NK-92 treated with Interleukin-12 subunit alpha and Interleukin-12 subunit beta, amount 100 ng/mL, for 24 hours (cell line): ENCODE measurements at regions not wholly inside any gene's neighbourhood (a gene's known extent, or its start where the extent isn't known, plus 50 kb on each side); places are given as distances from the start of the nearest gene placed in this dataset.

Source experiments
- DNase-seq: peaks from one replicate; lab custom pipeline; 2025; lab: John Stamatoyannopoulos, UW

DNA sequence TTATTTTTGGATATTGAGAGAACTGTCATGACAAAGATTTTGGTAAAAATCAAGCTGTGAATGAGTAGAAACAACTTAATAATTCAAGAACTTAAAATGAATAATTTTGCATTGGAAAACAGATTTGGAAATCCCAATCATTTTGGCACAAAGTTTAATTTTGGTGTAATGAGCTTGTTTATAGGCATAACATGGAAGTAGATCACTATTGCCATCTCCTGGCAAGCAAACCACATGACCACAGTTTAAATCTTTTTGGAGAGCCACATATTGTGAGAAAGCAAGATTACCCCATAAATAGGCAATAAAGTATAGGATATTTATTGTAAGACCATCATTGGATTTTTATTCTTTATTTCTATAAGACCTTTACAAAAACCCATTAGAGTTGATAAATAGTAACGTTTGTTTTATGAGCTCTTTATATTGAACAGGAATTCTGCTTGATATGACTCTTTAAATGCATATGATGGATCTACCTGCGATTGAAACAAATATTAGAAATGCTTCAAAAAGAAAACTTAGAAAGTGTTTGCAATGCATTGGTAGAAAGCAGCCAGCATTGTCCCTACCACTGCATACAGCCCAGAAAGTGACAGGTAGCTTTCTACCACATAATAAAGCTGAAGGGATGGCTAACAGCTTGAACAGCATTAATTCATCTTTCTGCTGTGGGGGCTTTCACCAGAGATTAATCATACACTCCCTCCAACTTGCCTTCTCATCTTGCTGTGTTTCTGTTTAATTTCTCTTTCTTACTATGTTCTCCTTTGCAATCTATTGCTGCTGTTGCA, 766.8 kb downstream of the TBL1XR1 start:
- no peak for DNase-seq

DNA sequence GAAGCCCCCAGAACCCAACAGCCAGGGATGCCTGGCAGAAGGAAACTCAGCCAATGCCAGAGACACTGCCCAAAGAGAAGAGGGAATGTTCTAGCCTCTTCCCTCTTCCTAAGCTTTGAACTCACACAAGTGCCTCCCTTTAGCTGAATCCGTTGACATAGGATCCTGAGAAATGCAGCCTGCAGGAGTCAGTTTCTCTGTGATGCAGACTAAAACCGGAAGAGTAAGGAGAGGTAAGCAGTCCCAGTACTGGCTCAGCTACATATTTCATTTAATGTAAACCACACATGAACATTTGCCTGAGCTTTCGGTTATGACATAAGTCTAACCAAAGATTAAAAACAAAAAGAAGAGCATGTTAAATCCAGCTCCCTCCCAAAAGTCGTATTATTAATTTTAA, 768.7 kb downstream of the TBL1XR1 start:
- no peak for DNase-seq

DNA sequence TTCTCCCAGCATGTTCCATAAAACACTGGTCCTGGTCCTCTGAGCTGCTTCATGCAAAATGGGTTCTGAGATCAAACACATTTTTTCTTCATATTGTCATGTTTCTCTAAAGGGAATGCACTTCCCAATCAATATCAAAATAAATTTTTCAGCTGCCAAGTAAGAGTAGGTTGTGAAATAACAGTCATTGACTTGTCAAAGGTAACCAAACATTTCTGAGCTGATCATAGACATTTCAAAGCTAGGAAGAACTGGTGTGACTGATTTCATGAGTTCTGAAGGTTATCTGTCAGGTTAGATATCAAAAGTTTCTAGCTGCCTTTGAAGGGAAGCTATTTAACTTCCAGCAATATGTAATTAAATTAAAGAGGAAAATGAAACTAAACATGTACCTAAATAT, 770.9 kb downstream of the TBL1XR1 start:
- no peak for DNase-seq

DNA sequence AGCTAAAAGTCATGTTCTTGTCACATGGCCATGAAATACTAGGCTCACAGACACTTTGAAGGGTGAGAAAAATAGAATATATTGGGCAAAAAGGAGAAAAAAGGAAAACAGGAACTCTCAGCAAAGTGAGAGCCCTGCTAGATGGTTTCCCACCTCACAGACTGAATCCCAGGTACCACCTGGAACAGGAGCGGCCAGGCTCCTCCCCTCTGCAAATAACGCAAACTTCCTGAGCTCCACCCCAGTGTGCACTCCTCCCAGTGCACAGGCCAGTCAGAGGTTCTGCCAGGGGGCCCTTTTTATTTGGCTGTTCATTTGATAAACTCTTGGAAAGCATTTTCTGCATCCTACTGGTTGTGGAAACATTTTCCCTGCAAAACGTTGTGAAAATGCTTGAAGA, 780.4 kb downstream of the TBL1XR1 start:
- no peak for DNase-seq

DNA sequence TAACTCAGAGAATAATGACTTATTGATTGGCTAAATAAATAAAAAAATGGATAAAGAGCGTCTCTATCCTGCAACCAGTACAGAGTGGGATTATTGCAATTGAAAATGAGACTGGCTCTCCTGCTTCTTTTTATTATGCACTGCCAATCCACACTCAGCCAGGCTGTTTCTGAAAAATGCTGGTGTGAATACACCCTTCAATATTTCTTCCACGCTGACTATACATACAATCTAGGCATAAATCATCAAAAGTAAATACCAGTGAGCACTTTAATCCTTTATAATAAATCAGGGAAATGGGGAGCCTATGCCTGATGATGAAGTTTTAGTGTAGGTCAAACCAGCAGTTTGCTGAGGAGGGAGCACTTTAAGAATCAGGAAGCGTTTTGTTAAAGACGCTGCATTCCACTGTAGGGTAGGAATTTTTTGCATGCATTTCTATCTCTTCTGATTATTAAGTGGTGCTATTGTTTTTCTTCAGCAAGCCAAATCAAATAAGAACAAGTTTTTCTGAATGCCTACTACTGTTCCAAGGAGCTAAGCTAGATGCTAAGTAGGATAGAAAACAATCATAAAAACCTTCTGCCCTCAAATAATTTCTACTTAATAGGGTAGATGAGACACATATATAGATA, 781.5 kb downstream of the TBL1XR1 start:
- DNase-seq: no peak

DNA sequence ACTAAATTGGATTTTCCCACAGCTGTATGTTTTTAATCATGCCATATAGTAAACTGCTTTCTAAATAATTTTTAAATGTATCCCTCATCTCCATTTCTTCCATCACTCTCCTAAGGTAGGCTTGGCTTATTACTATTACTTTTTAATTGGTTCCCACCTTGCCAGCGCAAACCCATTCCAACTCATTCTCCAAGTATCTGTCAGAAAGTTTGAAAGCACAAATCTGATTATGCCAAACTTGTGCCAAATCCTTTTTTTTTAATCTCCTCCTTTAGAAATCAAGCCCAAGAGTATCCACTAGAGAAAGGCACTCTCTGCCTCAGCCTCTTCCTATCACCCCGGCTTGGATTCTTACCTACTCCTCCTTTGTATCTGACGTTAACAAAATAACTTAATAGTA, 784.5 kb downstream of the TBL1XR1 start:
- no peak for DNase-seq

DNA sequence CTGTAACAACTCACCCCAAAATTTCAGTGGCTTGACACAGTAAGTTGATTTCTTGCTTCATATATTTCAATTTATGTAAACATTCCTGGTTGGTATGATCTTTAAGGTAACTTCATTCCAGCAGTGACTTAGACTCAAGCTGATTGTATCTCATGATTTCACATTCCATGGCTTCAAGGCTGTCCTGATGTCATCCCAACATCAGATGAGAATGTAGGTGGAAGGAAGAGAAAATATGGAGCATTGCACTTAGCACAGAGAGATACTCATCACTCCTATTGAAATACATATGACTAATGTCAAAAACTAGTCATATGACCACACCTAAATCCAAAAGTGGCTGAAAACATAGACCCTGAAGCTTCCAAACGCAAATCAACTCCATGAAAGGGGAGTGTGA, 793.8 kb downstream of the TBL1XR1 start:
- DNase-seq: no peak

DNA sequence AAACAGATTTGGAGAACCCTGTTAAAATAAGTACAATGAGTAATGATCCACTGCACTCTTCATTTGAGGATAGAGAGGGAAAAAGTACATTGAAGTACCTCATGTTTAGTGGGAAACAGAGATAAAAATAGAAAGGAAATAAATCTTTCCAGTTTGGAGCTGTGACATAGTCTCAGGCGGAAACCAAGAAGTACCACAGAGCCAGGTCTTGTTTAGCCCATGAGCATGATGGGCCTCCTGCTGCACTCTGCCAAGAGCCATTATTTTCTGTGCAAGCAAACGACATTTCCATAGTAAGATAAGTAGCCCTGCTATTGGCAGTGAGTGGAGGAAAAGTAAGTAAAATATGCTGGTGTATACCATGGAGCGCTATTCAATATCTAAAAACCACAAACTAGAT, 796.1 kb downstream of the TBL1XR1 start:
- no peak for DNase-seq

DNA sequence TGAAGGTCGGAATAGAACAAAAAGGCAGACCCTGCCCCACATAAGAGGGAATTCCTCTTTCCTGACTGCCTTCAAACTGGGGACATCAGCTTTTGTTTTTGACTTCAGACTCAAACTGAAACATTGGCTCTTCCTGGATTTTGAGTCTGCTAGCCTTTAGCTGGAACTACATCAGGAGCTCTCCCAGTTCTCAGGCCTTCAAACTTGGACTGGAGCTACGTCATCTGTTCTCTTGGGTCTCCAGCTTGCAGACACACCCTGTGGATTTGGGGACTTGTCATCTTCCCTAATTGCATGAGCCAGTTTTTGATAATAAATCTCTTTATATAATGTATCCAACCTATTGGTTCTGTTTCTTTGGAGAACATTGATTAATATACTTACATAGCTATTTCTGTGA, 798.1 kb downstream of the TBL1XR1 start:
- no peak for DNase-seq

DNA sequence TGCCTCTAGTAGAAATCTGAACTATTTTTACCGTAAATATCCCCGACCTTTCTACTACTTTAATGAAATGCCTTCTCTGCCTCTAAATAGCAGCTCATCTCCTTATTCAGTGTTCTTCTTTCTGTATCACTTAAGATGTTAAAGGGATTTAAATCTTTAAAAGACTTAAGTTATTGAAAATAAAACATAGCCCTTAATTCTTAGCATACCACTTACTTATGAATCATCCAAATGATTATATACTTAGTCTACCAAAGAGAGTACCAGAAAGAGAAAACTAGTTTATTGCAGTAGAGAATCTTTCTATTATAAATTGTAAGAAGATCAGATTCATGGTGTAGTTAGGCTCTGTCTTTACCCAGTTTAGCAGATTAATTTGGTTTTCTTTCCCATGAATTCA, 802.0 kb downstream of the TBL1XR1 start:
- DNase-seq: no peak

DNA sequence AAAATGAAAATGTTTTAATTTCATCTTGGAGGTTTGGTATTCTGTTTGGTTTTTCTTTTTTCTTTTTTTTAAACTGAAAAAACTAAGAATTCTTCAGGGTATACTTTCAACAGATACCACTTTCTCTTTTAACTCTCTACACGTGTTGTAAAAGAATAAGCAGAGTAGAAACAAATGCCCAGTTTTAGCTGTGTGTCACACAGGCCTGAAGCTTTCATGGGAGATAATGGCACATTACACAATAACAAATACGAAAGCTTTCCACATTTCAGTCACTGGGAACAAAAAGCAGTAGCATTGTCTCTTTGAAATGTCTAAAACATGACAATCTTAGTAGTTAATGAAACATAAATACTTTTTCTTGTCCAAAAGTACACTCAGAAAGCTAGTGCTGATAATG, 818.5 kb downstream of the TBL1XR1 start:
- no peak for DNase-seq

DNA sequence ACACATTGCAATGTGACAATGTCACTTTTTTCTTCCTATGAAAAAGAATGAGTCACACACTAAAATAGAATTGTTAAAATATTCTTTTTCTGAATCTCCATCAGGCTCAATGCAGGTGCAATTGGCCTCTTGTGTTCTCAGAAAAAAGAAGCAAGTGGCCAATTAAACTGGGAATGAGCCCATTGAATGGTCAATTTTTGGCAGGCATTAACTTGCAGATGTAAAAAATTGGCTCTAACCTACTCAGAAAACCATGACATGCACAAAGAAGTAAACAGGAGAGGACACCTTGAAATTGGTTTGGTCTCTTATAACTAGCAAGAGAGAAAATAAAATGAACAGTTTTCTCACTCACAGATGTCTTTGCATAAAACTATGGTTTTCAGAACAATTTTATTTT, 820.8 kb downstream of the TBL1XR1 start:
- DNase-seq: no peak

DNA sequence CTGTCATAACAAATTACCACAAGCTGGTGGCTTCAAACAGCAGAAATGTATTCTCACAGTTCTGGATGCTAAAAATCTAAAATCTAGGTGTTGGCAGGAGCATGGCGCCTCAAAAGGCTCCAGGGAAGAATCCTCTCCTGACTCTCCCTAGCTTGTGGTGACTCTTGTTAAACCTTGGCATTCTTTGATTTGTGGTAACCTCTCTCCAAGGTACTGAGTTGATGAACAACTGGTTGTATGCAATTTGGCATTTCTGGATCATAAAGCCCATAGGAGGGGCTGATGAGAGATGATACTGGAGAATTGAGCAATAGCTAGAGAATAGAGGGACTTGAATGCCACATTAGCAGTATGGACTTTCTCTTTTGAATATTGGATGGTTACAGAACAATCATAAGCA, 821.8 kb downstream of the TBL1XR1 start:
- DNase-seq: no peak

DNA sequence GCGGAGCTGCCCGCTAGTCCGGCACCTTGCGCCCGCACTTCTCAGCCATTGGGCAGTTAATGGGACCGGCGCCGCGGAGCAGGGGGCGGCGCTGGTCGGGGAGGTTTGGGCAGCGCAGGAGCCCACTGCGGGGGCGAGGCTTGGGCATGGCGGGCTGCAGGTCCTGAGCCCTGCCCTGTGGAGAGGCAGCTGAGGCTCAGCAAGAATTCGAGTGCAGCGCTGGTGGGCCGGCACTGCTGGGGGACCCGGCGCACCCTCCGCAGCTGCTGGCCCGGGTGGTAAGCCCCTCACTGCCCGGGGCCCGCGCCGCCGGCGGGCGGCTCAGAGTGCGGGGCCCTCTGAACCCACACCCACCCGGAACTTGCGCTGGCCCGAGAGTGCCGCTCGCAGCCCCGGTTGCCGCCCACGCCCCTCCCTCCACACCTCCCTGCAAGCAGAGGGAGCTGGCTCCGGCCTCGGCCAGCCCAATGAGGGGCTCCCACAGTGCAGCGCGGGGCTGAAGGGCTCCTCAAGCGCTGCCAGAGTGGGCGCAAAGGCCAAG, 835.0 kb downstream of the TBL1XR1 start:
- no peak for DNase-seq

DNA sequence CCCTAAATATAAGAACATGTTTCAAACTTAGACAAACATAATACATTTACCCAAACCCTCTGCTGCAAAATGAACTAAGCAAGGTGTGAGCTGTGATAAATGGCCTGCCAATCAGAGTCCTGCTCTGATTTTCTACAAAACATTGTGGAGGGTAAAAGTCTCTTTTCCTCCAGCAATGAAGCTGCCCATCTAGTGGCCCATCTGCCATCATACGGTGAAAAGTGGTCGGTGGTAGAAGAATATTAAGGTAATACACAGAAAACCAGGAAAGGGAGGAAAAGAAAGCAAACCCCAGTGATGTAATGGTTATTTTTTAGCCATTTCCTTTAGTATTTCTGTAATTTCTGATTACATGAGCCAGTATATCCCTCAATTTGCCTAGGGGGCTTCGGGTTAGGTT, 838.1 kb downstream of the TBL1XR1 start:
- no peak for DNase-seq

DNA sequence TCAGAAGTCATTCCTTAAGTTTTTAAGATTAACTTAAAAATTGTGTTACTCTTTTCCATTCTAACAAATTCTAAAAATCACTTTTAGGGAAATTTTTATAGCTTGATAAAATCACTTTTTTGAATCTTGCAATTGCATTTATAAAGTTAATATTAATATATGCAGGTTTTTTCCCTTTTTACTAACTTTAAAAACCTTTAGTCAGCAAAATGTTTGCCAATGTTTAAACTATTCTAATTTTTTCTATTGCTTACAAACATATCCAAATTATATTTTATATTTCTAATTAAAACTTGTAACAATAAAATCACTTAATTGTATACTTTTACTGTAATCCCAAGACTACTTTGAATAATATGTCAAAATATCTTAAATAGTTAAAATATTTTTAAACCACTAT, 839.4 kb downstream of the TBL1XR1 start:
- no peak for DNase-seq

DNA sequence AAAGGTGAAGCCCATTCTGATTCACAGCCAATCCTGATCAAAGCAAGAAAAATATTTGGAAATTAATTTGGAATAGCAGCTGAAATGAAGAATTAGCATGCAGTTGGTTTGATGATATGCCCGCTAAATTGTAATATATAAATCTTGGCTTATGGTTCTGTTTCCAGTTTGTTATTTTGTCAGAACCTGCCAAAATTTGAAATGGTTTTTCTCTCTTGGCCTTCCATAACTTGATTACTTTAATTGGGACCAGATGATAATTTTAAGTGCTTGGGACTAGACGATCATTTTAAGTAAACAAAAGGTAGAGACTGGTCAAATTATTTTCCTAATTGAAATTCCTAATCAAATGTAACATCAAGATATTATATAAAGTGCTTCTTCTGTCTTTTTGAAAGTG, 842.4 kb downstream of the TBL1XR1 start:
- no peak for DNase-seq

DNA sequence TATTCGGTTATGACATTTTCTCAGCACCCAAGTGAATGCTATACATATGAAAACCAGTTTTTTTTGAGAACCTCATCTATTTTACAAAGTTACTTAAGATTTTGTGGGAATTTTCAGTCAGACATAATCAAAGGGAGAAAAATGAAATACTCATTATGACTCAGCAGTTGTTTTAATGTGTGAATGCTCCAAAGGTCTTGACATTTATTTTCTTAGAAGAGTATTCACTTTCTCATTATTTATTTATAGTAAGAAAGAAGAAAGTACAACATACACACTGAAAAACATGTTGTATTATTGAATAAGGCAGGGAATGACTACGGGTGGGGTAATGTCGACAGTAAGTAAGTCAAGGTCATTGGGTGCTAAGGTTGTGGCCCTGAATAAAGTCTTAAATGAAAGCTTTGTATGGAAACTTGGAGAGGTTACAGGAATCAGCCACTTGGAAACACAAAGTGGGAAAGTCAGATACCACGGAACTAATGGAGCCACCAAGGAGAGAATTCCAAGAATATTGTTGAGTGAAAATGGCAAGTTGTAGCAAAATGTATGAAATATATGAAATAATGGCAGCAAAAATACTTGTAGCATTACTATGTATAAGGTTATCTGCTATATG, 844.5 kb downstream of the TBL1XR1 start:
- no peak for DNase-seq

DNA sequence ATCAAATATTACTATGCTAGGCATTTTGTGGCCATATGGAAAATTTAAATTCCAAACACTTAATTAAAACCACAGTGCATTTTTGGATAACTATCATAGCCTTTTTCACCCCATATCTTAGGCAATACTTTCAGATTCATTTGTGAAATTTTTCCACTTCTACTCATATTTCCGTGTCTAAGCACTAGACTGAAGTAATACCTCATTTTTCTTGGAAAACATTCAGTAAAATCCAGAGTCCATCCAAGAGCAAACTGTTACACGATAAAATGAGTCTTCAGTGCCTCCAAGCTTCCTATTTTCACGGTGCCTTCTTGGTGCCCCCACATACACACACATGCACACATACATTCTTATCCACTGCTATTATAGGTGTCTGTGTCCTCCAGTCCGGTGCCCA, 845.9 kb downstream of the TBL1XR1 start:
- DNase-seq: no peak

DNA sequence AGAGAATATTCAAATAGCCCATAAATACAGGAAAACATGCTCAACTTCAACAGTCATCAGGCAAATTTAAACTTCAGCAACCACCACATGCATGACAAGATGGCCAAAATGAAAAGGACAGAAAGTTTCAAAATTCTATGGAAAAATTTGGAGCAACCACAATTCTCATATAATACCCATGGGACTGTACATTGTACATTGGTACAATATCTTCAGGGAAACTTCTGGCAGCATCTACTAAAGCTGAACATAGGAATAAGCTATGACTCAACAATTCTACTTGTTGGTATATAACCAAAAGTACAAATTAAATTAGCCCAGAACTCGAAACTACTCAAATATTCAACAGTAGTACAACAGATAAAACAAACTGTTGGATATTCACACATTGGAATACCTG, 847.6 kb downstream of the TBL1XR1 start:
- DNase-seq: no peak

DNA sequence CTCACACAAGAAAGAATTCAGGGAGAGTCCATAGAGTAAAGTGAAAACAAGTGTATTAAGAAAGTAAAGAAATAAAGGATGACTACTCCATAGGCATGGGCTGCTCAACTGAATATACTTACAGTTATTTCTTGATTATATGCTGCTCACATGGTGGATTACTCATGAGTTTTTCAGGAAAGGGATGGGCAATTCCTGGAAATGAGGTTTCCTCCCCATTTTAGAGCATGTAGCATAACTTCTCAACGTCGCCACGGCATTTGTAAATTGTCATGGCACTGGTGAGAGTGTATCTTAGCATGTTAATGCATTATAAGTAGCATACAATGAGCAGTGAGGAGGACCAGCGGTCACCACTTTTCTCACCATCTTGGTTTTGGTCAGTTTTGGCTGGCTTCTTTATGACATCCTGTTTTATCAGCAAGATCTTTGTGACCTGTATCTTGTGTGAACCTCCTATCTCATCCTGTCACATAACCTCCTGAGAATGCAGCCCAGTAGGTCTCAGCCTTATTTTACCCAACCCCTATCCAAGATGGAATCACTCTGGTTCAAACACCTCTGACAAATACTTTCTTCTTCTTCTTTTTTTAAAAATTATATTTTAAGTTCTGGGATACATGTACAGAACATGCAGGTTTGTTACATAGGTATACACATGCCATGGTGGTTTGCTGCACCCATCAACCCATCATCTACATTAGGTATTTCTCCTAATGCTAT, 849.7 kb downstream of the TBL1XR1 start:
- no peak for DNase-seq

DNA sequence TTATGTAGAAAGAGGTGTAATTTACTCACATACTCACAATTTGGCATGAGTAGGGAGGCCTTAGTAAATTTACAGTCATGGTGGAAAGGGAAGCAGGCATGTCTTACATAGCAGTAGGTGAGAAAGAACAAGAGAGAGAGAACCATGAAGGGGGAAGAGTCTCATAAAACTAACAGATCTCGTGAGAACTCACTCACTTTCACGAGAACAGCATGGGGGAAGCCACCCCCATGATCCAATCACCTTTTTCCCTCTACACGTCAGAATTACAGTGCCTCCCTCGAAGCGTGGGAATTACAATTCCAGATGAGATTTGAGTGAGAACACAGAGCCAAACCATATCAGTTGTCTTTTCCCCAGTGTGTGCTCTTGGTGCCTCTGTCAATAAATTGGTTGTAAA, 855.3 kb downstream of the TBL1XR1 start:
- DNase-seq: no peak

DNA sequence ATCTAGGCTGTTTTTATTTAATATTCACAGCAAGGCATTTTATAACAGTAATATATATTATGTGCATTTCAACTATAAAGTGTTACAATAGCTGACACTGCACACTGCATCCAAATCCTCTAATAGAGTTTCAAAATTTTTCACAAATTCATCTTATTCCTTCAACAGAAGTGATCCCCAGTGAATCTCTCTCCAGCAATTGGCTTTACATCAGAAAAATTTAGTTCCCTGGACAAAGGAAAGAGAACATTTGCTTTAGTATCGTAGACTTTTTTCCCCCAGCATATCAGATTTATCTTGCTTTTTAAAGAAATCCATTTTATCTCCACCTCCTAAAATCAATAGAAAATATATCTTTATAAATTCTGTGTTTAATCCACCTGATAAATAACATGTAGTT, 868.6 kb downstream of the TBL1XR1 start:
- DNase-seq: no peak
